ENCODE measurements at regions not wholly inside any gene's neighbourhood (a gene's known extent, or its start where the extent isn't known, plus 50 kb on each side); places are given as distances from the start of the nearest gene placed in this dataset.

DNA sequence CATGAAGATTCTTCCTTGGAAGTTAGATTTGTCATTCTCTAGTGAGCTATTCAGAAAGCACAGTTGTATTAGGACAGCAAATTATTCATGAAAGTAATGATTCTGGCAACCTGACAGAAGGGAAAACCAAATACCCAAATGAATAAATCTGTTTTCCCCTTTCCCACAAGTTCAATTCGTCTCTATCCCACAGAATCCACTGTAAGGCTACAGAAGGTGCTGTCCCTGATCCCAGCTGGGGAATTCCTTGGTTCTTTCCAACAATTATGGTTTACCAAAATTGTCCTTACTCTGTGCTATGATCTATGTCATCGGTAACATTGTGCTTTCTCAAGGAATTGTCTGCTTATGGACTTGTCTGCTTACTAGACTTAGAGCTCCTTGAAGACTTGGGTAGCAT is 104.2 kb downstream of the FASLG start:
- TF ChIP-seq, protein P1, sequence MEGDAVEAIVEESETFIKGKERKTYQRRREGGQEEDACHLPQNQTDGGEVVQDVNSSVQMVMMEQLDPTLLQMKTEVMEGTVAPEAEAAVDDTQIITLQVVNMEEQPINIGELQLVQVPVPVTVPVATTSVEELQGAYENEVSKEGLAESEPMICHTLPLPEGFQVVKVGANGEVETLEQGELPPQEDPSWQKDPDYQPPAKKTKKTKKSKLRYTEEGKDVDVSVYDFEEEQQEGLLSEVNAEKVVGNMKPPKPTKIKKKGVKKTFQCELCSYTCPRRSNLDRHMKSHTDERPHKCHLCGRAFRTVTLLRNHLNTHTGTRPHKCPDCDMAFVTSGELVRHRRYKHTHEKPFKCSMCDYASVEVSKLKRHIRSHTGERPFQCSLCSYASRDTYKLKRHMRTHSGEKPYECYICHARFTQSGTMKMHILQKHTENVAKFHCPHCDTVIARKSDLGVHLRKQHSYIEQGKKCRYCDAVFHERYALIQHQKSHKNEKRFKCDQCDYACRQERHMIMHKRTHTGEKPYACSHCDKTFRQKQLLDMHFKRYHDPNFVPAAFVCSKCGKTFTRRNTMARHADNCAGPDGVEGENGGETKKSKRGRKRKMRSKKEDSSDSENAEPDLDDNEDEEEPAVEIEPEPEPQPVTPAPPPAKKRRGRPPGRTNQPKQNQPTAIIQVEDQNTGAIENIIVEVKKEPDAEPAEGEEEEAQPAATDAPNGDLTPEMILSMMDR (IDR thresholded peaks at IDR 0.05; ENCODE audit: control extremely low read depth in 1 of 3, insufficient read depth in 1 of 3, low read depth in 1 of 3, low read length in 3 of 3) = no peak
- TF ChIP-seq TAF1 (IDR thresholded peaks at IDR 0.05; ENCODE audit: low read depth, low read length) (no peak), FOSL1 (IDR thresholded peaks at IDR 0.05; ENCODE audit: insufficient read depth, low read depth, low read length) (no peak), EP300 (IDR thresholded peaks at IDR 0.05; ENCODE audit: borderline replicate concordance in 1 of 2, low read depth in 2 of 2, low read length in 2 of 2) (no peak), EGR1 (IDR thresholded peaks at IDR 0.05; ENCODE audit: borderline replicate concordance, low read depth, low read length) (no peak), ZNF274 (IDR thresholded peaks at IDR 0.05; ENCODE audit: borderline replicate concordance, extremely low read depth, low read length) (no peak), RXRA (IDR thresholded peaks at IDR 0.05; ENCODE audit: insufficient read depth, low read depth, low read length) (no peak), MAFK (IDR thresholded peaks at IDR 0.05; ENCODE audit: low read depth, low read length) (no peak)

Measured in H1 (cell line).